SU-DHL-6 (cell line): ENCODE measurements at regions not wholly inside any gene's neighbourhood (a gene's known extent, or its start where the extent isn't known, plus 50 kb on each side); places are given as distances from the start of the nearest gene placed in this dataset.

Source experiments
- H2AFZ ChIP-seq: fragments of 200-600 bp; sonication (generic); 2 replicates; pipeline ENCODE4 v1.6.1; 2014; ENCODE audit warnings: low read depth, mild to moderate bottlenecking, moderate library complexity, mixed read lengths, antibody characterized with exemption, low read length; ENCODE audit not compliant: severe bottlenecking
- H3F3A ChIP-seq: fragments of 200-600 bp; shearing (Covaris generic); 2 replicates; pipeline ENCODE4 v1.6.0; 2016; ENCODE audit warnings: antibody characterized with exemption, mild to moderate bottlenecking; ENCODE audit not compliant: insufficient read depth
- H3K27ac ChIP-seq: fragments of 200-600 bp; sonication (generic); 2 replicates; pipeline ENCODE4 v1.5.1; 2016; ENCODE audit warnings: low read depth, mild to moderate bottlenecking, low read length, moderate library complexity, mixed read lengths
- H3K27me3 ChIP-seq: fragments of 200-600 bp; sonication (generic), shearing (Covaris generic); 2 replicates; pipeline ENCODE4 v1.6.0; 2014; ENCODE audit warnings: mild to moderate bottlenecking, low read length
- H3K36me3 ChIP-seq: fragments of 200-600 bp; sonication (generic); 2 replicates; pipeline ENCODE4 v1.6.1; 2014; ENCODE audit warnings: mild to moderate bottlenecking, low read length, mixed read lengths
- H3K4me2 ChIP-seq: fragments of 300-600, 200-600 bp; shearing (Covaris generic), sonication (generic); 2 replicates; pipeline ENCODE4 v1.6.0; 2014; ENCODE audit warnings: low read length, low read depth, mild to moderate bottlenecking; ENCODE audit not compliant: poor library complexity, severe bottlenecking
- H3K4me3 ChIP-seq: fragments of 200-600 bp; sonication (generic); 2 replicates; pipeline ENCODE4 v1.5.1; 2014; ENCODE audit warnings: antibody characterized with exemption, low read length, mild to moderate bottlenecking, mixed read lengths; ENCODE audit not compliant: insufficient read depth, poor library complexity, severe bottlenecking
- H3K79me2 ChIP-seq: fragments of 200-600 bp; sonication (generic); 2 replicates; pipeline ENCODE4 v1.6.1; 2014; ENCODE audit warnings: mild to moderate bottlenecking, low read length, moderate library complexity; ENCODE audit not compliant: insufficient read depth
- H3K9ac ChIP-seq: fragments of 200-600 bp; sonication (generic); 2 replicates; pipeline ENCODE4 v1.7.0; 2014; ENCODE audit warnings: mild to moderate bottlenecking, low read length
- H3K9me2 ChIP-seq: fragments of 200-600 bp; sonication (generic); replicated peaks from 2 replicates; pipeline ENCODE4 v1.6.1; 2014; ENCODE audit warnings: low read length; ENCODE audit not compliant: insufficient read depth
- H3K9me3 ChIP-seq: fragments of 200-600 bp; sonication (generic); 2 replicates; pipeline ENCODE4 v1.6.1; 2014; ENCODE audit warnings: low read length, mixed read lengths; ENCODE audit not compliant: insufficient read depth
- H4K20me1 ChIP-seq: fragments of 200-600 bp; sonication (generic); 2 replicates; pipeline ENCODE4 v1.6.1; 2014; ENCODE audit warnings: low read depth, mild to moderate bottlenecking, antibody characterized with exemption, low read length, moderate library complexity, mixed read lengths
- EZH2phosphoT487 ChIP-seq: fragments of 200-600 bp; sonication (generic), shearing (Covaris generic); conservative IDR thresholded peaks from 2 replicates; pipeline ENCODE4 v1.6.1; 2018; ENCODE audit warnings: mild to moderate bottlenecking, antibody characterized with exemption, low read length, moderate library complexity, mixed read lengths
- TF ChIP-seq, protein P1 (sequence below): fragments of 200-600 bp; sonication (generic); IDR thresholded peaks from one replicate; pipeline ENCODE4 v1.5.1; 2017; ENCODE audit warnings: antibody characterized with exemption, mild to moderate bottlenecking, low read length, moderate library complexity; ENCODE audit not compliant: insufficient read depth, poor library complexity, severe bottlenecking

DNA sequence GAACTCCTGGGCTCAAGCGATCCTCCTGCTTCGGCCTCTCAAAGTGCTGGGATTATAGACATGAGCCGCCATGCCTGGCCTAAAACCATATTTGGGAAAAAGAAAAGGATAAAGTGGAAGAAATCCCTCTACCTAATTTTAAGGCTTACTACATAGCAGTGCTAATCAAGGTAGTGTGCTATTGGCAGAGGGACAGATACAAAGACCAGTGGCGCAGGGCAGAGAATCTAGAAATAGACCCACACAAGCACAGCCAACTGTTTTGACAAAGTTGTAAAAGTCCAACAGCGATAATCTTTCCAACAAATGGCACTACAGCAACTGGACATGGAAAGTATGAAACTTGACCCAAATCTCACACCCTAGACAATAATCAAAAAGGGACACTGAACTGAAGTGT, 138.4 kb downstream of the TFCP2L1 start:
- no peak overlapping the region for H3K9ac ChIP-seq
- no peaks in the 10 kb centered on the region for H4K20me1 ChIP-seq
- H3K4me2 ChIP-seq, result no peak overlapping the region
- no peaks in the 10 kb centered on the region for H3K79me2 ChIP-seq
- H3K36me3 ChIP-seq, result no peaks in the 10 kb centered on the region
- H3K27me3 ChIP-seq, result no peaks in the 10 kb centered on the region
- H3K4me3 ChIP-seq, result no peak overlapping the region
- no peaks in the 10 kb centered on the region for H3K9me2 ChIP-seq
- no peak overlapping the region for H2AFZ ChIP-seq
- H3F3A ChIP-seq, result no peaks in the 10 kb centered on the region
- no peaks in the 10 kb centered on the region for H3K9me3 ChIP-seq
- TF ChIP-seq EZH2phosphoT487, result no peak
- TF ChIP-seq, protein P1, sequence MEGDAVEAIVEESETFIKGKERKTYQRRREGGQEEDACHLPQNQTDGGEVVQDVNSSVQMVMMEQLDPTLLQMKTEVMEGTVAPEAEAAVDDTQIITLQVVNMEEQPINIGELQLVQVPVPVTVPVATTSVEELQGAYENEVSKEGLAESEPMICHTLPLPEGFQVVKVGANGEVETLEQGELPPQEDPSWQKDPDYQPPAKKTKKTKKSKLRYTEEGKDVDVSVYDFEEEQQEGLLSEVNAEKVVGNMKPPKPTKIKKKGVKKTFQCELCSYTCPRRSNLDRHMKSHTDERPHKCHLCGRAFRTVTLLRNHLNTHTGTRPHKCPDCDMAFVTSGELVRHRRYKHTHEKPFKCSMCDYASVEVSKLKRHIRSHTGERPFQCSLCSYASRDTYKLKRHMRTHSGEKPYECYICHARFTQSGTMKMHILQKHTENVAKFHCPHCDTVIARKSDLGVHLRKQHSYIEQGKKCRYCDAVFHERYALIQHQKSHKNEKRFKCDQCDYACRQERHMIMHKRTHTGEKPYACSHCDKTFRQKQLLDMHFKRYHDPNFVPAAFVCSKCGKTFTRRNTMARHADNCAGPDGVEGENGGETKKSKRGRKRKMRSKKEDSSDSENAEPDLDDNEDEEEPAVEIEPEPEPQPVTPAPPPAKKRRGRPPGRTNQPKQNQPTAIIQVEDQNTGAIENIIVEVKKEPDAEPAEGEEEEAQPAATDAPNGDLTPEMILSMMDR, result no peak
- no peak overlapping the region for H3K27ac ChIP-seq

GRCh38 chr2:121147766-121148165, 137.2 kb downstream of the TFCP2L1 start:
- Histone ChIP-seq H3K4me2 (no peak overlapping the region), H3K9me2 (no peaks in the 10 kb centered on the region), H3K9me3 (no peaks in the 10 kb centered on the region), H3F3A (no peaks in the 10 kb centered on the region), H3K4me3 (no peak overlapping the region), H3K79me2 (no peaks in the 10 kb centered on the region), H3K27ac (no peak overlapping the region), H2AFZ (no peak overlapping the region), H3K36me3 (no peaks in the 10 kb centered on the region), H3K27me3 (no peaks in the 10 kb centered on the region), H4K20me1 (no peaks in the 10 kb centered on the region), H3K9ac (no peak overlapping the region)
- TF ChIP-seq, protein P1, result no peak
- no peak for TF ChIP-seq EZH2phosphoT487

DNA sequence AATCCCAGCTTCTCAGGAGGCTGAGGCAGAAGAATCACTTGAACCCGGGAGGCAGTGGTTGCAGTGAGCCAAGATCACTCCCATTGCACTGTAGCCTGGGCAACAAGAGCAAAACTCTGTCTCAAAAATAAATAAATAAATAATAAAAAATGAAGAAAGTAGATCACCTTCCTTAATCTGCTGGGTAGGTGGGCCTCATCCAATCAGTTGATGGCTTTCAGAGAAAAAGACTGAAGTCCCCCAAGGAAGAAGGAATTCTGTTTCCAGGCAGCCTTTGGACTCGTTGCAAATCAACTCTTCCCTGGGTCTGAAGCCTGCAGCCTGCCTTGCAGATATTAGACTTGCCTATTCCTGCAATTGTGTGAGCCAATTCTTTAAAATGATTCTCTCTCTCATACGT, 136.5 kb downstream of the TFCP2L1 start:
- Histone ChIP-seq H3K27me3 (no peaks in the 10 kb centered on the region), H2AFZ (no peak overlapping the region), H3K36me3 (no peaks in the 10 kb centered on the region), H3K79me2 (no peaks in the 10 kb centered on the region), H3K9me2 (no peaks in the 10 kb centered on the region), H3K9ac (no peak overlapping the region), H3K4me3 (no peak overlapping the region), H3F3A (no peaks in the 10 kb centered on the region), H3K27ac (no peak overlapping the region), H3K9me3 (no peaks in the 10 kb centered on the region), H4K20me1 (no peaks in the 10 kb centered on the region), H3K4me2 (no peak overlapping the region)
- TF ChIP-seq, protein P1, result no peak
- TF ChIP-seq EZH2phosphoT487, result no peak

DNA sequence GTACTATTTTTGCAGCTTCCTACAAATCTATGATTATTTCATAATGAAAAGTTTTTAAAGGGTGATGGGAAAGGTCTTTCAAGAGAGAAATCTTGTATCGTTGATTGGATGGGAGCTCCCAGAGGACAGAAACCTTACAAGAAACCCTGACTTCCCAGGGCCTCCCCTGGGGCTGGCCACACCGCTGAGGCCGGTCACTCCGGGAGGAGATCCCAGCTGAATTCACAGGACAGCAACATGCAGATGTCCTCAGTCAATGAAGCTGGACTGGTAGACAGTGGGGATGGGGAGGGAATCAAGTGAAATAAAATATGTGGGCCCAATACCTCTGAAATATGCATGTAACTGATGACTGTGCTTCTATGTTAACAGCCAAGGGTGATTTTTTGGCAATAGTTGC, 135.6 kb downstream of the TFCP2L1 start:
- Histone ChIP-seq H3K9ac (no peak overlapping the region), H3K4me3 (no peak overlapping the region), H2AFZ (no peak overlapping the region), H3F3A (no peaks in the 10 kb centered on the region), H3K9me2 (no peaks in the 10 kb centered on the region), H3K27ac (no peak overlapping the region), H3K79me2 (no peaks in the 10 kb centered on the region), H3K9me3 (no peaks in the 10 kb centered on the region), H3K27me3 (no peaks in the 10 kb centered on the region), H3K36me3 (no peaks in the 10 kb centered on the region), H4K20me1 (no peaks in the 10 kb centered on the region), H3K4me2 (no peak overlapping the region)
- TF ChIP-seq EZH2phosphoT487, result no peak
- TF ChIP-seq, protein P1, result no peak
